HG03139 (cell line): ENCODE measurements at regions not wholly inside any gene's neighbourhood (a gene's known extent, or its start where the extent isn't known, plus 50 kb on each side); places are given as distances from the start of the nearest gene placed in this dataset.
"Not testable (repeated sequence)": the region's sequence is repeated elsewhere in the genome, so short reads cannot be mapped to it uniquely, and the experiment has no call there.

Experiments used
- ATAC-seq: cut with Tn5 transposase; IDR thresholded peaks from one replicate; pipeline ENCODE4 v1.9.1; 2021; ENCODE audit not compliant: unreplicated experiment

DNA sequence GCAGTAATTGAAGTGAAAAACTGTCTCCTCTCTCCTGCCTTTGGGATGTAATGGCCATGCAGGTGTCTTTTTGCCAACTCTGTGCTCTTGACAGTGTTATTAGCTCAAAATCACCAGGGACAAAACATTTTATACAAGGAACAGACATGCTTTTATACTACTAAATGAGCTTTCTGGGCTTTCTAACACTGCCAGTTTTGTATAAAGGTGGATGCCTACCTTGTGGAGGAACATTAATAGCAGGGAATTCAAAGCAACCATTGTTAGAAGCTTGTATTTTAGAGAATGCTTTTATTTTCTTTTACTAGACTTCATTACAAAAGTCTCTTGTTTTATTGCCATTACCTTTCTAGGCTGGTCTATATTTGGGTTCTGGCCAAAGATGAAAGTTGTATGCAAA is 54.7 kb upstream of the ARSJ start:
- ATAC-seq: no peak

- no peak for ATAC-seq
Measured at GRCh38 chr4:114036426-114036825, 57.0 kb upstream of the ARSJ start.

DNA sequence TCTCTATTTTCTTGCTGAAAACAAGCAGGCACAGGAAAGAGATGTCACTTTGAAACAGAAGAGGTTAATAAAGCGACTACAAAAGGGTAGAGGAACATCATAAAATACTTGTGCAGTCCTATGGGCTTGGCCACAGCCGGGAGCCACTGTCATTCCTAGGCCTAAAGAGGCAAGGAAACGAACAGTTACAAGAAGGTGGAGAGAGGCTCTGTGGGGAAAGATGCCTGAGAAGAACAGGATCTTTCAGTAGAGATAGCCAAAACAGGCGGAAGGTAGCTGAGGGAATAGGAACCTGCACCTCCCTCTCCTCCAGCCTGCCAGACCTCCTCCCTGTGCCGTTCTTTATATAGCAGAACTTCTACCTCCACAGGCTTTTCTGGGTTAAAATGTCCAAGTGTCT is 57.4 kb upstream of the ARSJ start:
- ATAC-seq: no peak

DNA sequence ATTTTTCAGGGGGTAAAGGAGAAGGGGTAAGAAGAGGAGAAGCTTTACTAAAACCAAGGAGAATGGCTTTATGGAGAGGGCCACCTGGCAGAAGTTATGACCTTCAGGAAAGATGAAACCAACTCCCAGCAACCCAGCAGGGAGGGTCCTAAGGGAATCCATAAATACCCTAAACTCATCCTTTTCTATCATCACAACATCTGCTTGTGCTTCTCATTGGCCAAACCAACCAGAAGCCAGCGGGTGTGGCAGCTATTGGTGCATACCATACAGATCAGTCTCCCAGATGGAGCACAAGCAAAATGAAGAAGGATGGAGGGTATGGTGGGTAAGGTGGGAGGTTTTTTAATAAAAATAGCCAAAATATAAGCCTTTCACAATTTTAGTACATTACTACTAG is 58.5 kb upstream of the ARSJ start:
- no peak for ATAC-seq

- no peak for ATAC-seq
Measured at GRCh38 chr4:114038762-114039387, 59.4 kb upstream of the ARSJ start.

DNA sequence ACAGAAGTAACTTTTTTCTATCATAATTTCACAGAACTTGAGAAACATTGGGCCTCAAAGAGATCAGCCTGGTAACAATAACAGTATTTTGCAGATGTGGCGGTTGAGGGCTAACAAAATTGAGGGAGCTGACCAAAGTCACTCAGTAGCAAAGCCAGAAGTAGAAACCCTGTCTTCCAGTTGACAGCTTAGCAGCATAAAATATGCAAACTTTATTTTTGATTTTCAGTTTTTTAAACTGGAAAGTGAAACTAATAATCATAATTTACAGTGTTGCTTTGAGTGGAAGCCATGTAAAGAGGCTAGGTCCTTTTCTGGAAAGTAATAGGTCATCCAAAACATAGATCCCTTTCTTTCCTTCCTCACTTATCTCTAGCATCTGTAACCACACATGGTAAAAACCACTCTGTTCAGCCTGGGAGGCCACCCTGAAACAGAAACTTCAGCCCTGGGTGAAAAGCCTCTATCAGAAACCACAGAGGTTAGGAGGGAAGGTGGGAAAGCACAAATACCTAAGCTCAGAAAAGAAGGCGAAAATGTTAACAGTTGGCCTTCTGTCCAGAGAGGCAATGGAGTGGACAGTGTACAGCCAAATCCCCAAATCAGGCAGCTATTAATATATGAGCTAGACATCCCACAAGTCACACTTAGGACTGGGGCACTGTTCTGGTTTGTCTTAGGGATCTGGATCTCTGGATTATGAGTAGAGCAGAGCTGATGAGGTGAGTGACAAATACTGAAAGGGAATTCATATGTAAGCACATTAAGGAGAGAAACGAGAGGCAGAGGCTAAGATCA is 61.1 kb upstream of the ARSJ start:
- peak; percentile 81 for ATAC-seq

DNA sequence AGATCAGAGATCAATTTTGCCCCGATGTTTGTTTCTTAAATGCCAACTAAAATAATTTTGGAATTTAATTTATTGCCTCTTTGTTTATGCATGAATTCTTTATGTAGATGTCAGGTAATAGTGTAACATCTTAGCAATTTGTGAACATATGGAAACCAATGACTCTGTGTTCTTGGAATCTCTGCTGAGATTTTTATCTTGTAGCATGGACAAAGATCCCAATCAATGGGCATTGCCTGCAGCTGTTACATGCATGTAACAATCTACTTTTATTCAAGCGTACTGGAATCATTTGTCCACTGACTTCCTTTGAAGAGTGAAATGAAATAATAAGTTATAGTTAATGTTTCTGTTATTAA is 61.6 kb upstream of the ARSJ start:
- no peak for ATAC-seq

- no peak for ATAC-seq
Measured at GRCh38 chr4:114043116-114043515, 63.7 kb upstream of the ARSJ start.

DNA sequence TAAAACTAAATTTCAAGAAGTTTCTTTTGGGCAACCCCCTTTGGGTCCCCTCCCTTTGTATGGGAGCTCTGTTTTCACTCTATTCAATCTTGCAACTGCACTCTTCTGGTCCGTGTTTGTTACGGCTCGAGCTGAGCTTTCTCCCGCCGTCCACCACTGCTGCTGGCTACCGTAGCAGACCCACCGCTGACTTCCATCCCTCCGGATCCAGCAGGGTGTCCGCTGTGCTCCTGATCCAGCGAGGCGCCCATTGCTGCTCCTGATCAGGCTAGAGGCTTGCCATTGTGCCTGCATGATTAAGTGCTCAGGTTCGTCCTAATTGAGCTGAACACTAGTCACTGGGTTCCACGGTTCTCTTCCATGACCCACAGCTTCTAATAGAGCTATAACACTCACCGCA is 64.9 kb upstream of the ARSJ start:
- not testable (repeated sequence) for ATAC-seq

GRCh38 chr4:114046331-114046730 is 66.9 kb upstream of the ARSJ start:
- no peak for ATAC-seq

DNA sequence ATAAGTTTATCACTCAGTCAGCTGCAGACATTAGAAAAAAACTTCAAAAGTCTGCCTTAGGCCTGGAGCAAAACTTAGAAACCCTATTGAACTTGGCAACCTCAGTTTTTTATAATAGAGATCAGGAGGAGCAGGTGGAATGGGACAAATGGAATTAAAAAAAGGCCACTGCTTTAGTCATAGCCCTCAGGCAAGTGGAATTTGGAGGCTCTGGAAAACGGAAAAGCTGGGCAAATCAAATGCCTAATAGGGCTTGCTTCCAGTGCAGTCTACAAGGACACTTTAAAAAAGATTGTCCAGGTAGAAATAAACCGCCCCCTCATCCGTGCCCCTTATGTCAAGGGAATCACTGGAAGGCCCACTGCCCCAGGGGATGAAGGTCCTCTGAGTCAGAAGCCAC is 68.7 kb upstream of the ARSJ start:
- ATAC-seq: not testable (repeated sequence)

- ATAC-seq: no peak
Measured at GRCh38 chr4:114052227-114052626, 72.8 kb upstream of the ARSJ start.

DNA sequence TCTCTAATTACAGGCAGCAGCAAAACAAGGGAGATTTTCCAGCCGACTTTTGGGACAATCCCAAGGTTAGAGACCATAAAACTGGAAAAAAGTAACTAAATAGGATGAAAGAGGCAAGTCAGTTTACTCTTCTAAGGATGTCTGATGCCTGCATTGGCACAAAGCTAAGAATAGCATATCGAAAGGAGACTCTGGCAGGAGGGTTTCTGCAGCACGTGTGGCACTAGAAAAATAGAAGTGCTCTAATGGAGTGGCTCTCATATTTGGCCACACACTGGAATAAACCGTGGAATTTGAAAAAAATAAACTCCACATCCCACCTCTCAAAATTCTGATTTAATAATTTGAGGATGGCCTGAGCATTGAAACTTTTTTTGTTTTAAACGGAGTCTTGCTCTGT is 77.2 kb upstream of the ARSJ start:
- ATAC-seq: no peak

DNA sequence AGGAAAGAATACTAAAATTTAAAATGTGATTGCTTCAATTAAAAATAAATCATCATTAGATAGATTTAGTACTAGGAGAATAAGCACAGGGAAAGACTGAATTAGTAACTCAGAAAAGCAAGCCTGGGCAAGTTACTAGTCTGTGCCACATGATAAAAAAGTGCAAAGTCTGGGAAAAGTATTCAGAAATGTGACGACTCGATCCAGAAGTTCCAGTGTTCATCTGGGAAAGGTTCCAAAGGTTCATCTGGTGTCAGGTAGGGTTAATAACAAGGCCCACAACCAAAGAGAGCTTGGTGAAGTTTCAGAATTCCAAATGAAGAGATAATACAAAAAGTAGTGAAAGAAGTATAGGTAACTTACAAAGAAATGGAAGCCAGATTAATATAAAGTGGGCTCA is 78.3 kb upstream of the ARSJ start:
- ATAC-seq: no peak

DNA sequence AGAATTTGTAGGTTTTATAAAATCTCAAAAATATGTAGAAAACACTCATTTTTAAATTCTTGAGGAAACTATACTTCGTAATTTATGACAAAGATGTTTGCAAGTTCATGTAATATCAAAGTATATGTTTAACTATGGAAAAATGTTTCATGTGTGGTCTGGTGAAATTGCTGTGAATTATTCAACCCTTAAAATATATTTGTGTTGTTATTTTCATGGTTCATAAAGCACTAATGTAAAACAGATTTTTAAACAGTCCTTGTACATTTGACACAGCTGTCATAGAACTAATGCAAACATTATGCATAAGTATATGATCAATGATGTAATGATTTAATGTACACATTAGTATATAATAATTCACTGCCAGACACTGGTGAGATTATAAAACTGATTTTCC is 83.1 kb upstream of the ARSJ start:
- ATAC-seq: no peak

- no peak for ATAC-seq
Measured at GRCh38 chr4:114072781-114073180, 93.3 kb upstream of the ARSJ start.

DNA sequence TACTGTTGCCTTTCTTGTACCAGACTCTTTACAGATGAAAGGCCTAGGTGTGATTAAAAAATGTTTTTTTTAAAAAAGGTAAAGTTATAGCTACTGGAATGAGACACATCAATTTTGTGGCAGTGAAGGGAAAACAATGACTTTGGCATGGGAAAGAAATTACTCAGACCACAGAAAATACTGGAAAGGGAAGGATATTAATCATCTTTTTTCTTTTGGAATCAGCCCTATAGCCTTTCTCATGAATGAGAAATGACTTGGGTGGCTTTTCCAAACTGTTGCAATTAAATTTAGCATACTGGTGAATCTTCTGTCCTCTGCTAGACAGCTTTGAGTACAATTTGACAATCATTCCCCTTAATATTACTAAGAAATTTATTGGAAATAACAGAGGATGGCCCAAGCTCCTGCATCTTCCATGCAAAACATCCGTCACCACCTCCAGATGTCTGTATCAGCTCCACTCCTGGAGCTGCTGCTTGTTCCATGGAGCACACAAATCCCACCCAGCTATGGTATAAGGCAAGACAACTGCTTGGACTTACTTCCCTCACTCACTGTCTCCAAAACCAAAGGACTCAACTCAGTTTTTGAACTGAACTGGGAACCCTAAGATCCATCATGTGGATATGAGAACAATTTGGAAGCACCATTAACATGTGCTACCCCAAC is 97.6 kb upstream of the ARSJ start:
- ATAC-seq: no peak

DNA sequence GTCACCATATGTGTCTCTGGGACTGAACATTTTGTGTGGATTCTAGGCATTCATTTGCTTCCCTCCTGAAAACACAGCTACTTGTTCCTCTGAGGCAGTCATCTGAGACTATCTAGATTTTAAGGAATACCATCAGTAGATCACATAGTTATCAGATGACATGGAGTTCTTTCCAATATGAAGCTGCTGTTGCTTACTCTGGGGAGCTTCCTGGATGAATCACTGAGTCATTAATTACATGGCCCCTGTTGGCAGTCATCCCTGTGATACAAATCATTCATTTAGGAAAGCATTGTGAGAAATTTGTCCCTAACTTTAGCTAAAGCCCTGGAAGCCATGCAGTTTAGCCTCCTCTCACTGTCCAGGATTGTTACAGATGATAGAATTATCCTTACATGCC is 98.2 kb upstream of the ARSJ start:
- ATAC-seq: no peak

DNA sequence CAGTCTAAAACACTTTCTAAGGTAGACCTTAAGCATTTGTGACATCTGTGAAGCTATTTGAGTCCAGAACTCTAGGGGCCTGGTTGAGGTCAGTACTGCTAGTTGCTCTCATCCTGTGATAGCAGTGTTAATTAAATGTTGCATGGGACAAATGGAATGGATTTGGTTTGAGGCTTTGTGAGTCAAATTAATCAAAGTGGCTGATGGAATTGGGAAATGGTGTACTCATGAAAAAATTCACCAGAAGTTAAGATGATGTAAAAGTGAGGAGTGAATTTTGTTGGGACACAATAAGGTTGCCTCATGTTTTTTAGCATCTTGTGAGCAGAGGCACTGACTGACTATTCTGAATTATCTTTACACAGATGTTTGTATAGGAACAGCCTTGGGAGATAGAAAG is 99.2 kb upstream of the ARSJ start:
- no peak for ATAC-seq

DNA sequence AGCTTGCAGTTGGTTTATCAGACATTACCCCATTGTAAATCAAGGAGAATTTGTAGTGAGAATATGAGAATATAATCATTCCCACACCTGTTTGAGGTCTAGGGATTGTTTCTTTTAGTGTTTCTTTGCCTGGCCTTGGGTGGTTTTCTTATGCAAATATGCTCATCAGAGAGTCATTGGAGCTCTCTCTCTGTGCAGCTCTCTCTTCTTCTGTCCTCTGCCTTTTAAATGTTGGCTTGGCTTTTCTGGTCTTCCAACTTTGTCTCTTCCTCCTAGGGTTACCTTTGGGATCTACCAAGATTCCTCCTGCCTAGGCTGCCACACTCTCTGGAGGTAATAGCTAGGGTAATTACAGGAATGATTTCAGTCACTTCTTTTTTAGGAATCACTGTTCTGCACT is 102.3 kb upstream of the ARSJ start:
- ATAC-seq: no peak

DNA sequence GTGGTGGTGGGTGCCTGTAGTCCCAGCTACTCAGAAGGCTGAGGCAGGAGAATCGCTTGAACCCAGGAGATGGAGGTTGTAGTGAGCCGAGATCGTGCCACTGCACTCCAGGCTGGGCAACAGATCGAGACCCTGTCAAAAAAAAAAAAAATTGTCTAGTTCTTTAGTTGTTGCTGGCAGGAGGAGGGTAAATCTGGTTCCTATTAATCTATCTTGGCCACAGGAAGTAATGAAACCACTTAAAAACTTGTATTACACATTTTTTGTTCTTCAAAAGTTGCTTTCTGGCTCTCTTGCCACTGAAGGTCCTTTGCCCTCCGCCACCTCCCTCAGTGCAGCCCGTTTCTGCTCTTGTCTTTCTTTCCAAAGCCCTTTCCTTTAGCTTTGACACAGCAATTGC is 102.9 kb upstream of the ARSJ start:
- no peak for ATAC-seq

GRCh38 chr4:114085611-114086345 is 106.3 kb upstream of the ARSJ start:
- ATAC-seq: no peak
